Neural cell (in vitro differentiated cells): ENCODE measurements at regions not wholly inside any gene's neighbourhood (a gene's known extent, or its start where the extent isn't known, plus 50 kb on each side); places are given as distances from the start of the nearest gene placed in this dataset.

Source experiments
- H2AFZ ChIP-seq: fragments of 200-600, 300-800 bp; sonication (generic), shearing (Covaris generic); 2 replicates; pipeline ENCODE4 v1.6.0; 2014; ENCODE audit warnings: low read depth, mild to moderate bottlenecking, antibody characterized with exemption, low read length, moderate library complexity
- H3F3A ChIP-seq: fragments of 200-600 bp; shearing (Covaris generic); 2 replicates; pipeline ENCODE4 v1.6.1; 2016; ENCODE audit warnings: mild to moderate bottlenecking, moderate library complexity, mixed read lengths, antibody characterized with exemption, low read length; ENCODE audit not compliant: insufficient read depth, poor library complexity, severe bottlenecking
- H3K27ac ChIP-seq: fragments of 200-600, 300-800 bp; sonication (generic), shearing (Covaris generic); 2 replicates; pipeline ENCODE4 v1.5.1; 2014; ENCODE audit warnings: mild to moderate bottlenecking, low read length, moderate library complexity
- H3K27me3 ChIP-seq: fragments of 300-800, 200-600 bp; sonication (generic), shearing (Covaris generic); 2 replicates; pipeline ENCODE4 v1.6.0; 2014; ENCODE audit warnings: mild to moderate bottlenecking, low read depth, low read length, moderate library complexity; ENCODE audit not compliant: insufficient read depth
- H3K36me3 ChIP-seq: fragments of 300-800, 200-600 bp; sonication (generic), shearing (Covaris generic); 2 replicates; pipeline ENCODE4 v1.5.1; 2014; ENCODE audit warnings: mild to moderate bottlenecking, antibody characterized with exemption, low read length, moderate library complexity; ENCODE audit not compliant: insufficient read depth
- H3K4me2 ChIP-seq: fragments of 300-800, 200-600 bp; sonication (generic), shearing (Covaris generic); 2 replicates; pipeline ENCODE4 v1.6.0; 2014; ENCODE audit warnings: mild to moderate bottlenecking, low read length
- H3K4me3 ChIP-seq: fragments of 300-800, 200-600 bp; sonication (generic), shearing (Covaris generic); 2 replicates; pipeline ENCODE4 v1.5.1; 2014; ENCODE audit warnings: mild to moderate bottlenecking, low read length, moderate library complexity
- H3K79me2 ChIP-seq: fragments of 200-600 bp; shearing (Covaris generic); replicated peaks from 2 replicates; pipeline ENCODE4 v1.6.0; 2014; ENCODE audit warnings: mild to moderate bottlenecking, low read length, moderate library complexity; ENCODE audit not compliant: insufficient read depth
- H3K9ac ChIP-seq: fragments of 300-800, 200-600 bp; sonication (generic), shearing (Covaris generic); 2 replicates; pipeline ENCODE4 v1.6.1; 2016; ENCODE audit warnings: mild to moderate bottlenecking, low read length, mixed read lengths
- H3K9me2 ChIP-seq: fragments of 200-600 bp; shearing (Covaris generic); 2 replicates; pipeline ENCODE4 v1.6.1; 2016; ENCODE audit warnings: mild to moderate bottlenecking, low read length, mixed read lengths; ENCODE audit not compliant: insufficient read depth
- H3K9me3 ChIP-seq: fragments of 200-600, 300-800 bp; sonication (generic), shearing (Covaris generic); 2 replicates; pipeline ENCODE4 v1.6.1; 2016; ENCODE audit warnings: mild to moderate bottlenecking, mixed run types, low read length, moderate library complexity, mixed read lengths
- H4K20me1 ChIP-seq: fragments of 200-600 bp; shearing (Covaris generic); 2 replicates; pipeline ENCODE4 v1.6.1; 2016; ENCODE audit warnings: mild to moderate bottlenecking, mixed run types; ENCODE audit not compliant: insufficient read depth
- CTCF ChIP-seq: fragments of 450-650 bp; IDR thresholded peaks from 2 replicates; pipeline ENCODE4 v1.5.1; 2014; ENCODE audit warnings: antibody characterized with exemption, mild to moderate bottlenecking, moderate library complexity; ENCODE audit not compliant: poor library complexity, severe bottlenecking
- EP300 ChIP-seq: fragments of 450-650 bp; conservative IDR thresholded peaks from 2 replicates; pipeline ENCODE4 v1.6.1; 2014; ENCODE audit warnings: antibody characterized with exemption, mild to moderate bottlenecking, moderate library complexity; ENCODE audit not compliant: poor library complexity, severe bottlenecking
- EZH2 ChIP-seq: fragments of 200-600, 300-800 bp; shearing (Covaris generic), sonication (generic); IDR thresholded peaks from 2 replicates; pipeline ENCODE4 v1.6.1; 2014; ENCODE audit warnings: antibody characterized with exemption, low read length, borderline replicate concordance, mild to moderate bottlenecking; ENCODE audit not compliant: insufficient read depth, poor library complexity, severe bottlenecking
- MXI1 ChIP-seq: fragments of 450-650 bp; conservative IDR thresholded peaks from 2 replicates; pipeline ENCODE4 v1.6.1; 2014; ENCODE audit warnings: antibody characterized with exemption, mild to moderate bottlenecking; ENCODE audit not compliant: poor library complexity, severe bottlenecking
- POLR2AphosphoS5 ChIP-seq: IDR thresholded peaks from 2 replicates; pipeline ENCODE4 v1.6.1; 2012
- RAD21 ChIP-seq: fragments of 450-650 bp; conservative IDR thresholded peaks from 2 replicates; pipeline ENCODE4 v1.6.1; 2014; ENCODE audit warnings: antibody characterized with exemption, mild to moderate bottlenecking, moderate library complexity
- REST ChIP-seq: IDR thresholded peaks from 2 replicates; pipeline ENCODE4 v1.6.1; 2012; ENCODE audit warnings: borderline replicate concordance
- SMC3 ChIP-seq: fragments of 450-650 bp; conservative IDR thresholded peaks from 2 replicates; pipeline ENCODE4 v1.6.1; 2014; ENCODE audit warnings: antibody characterized with exemption, mild to moderate bottlenecking, moderate library complexity; ENCODE audit not compliant: poor library complexity
- TAF1 ChIP-seq: IDR thresholded peaks from 2 replicates; pipeline ENCODE4 v1.6.1; 2012; ENCODE audit warnings: low read depth

- no peak overlapping the region for H3K4me3 ChIP-seq
- no peak for TF ChIP-seq POLR2AphosphoS5
- TF ChIP-seq MXI1, result no peak
- TF ChIP-seq RAD21, result no peak
- no peak for TF ChIP-seq CTCF
- no peak for TF ChIP-seq SMC3
- no peak for TF ChIP-seq REST
- no peak for TF ChIP-seq TAF1
- TF ChIP-seq EP300, result no peak
- no peak for TF ChIP-seq EZH2
- no peaks in the 10 kb centered on the region for H3K9me2 ChIP-seq
- H3K36me3 ChIP-seq, result no peaks in the 10 kb centered on the region
- no peak overlapping the region for H2AFZ ChIP-seq
- H3K27me3 ChIP-seq, result no peaks in the 10 kb centered on the region
- no peak overlapping the region for H3K9ac ChIP-seq
- H3K79me2 ChIP-seq, result no peaks in the 10 kb centered on the region
- no peaks in the 10 kb centered on the region for H3F3A ChIP-seq
- no peaks in the 10 kb centered on the region for H3K9me3 ChIP-seq
- H3K4me2 ChIP-seq, result no peak overlapping the region
- no peaks in the 10 kb centered on the region for H4K20me1 ChIP-seq
- H3K27ac ChIP-seq, result no peak overlapping the region
These were observed 176.1 kb upstream of the FGF10 start for GRCh38 chr5:44565360-44565759.

GRCh38 chr5:44546286-44546685 lies 157.1 kb upstream of the FGF10 start:
- Histone ChIP-seq H3K27ac (no peak overlapping the region), H3K79me2 (no peaks in the 10 kb centered on the region), H3K4me3 (no peak overlapping the region), H3K36me3 (no peaks in the 10 kb centered on the region), H3K4me2 (no peak overlapping the region), H3K27me3 (no peaks in the 10 kb centered on the region), H2AFZ (no peak overlapping the region), H3K9me2 (no peaks in the 10 kb centered on the region), H3F3A (no peaks in the 10 kb centered on the region), H3K9me3 (no peaks in the 10 kb centered on the region), H3K9ac (no peak overlapping the region), H4K20me1 (no peaks in the 10 kb centered on the region)
- no peak for TF ChIP-seq CTCF
- TF ChIP-seq TAF1, result no peak
